SK-N-SH treated with all-trans-retinoic acid at 6 μM for 48 hours (cell line): ENCODE measurements at regions not wholly inside any gene's neighbourhood (a gene's known extent, or its start where the extent isn't known, plus 50 kb on each side); places are given as distances from the start of the nearest gene placed in this dataset.

Experiments
- ATAC-seq: fragments of 200-7000 bp; cut with Tn5 transposase; 3 replicates; pipeline ENCODE4 v1.9.1; 2020; ENCODE audit warnings: mild to moderate bottlenecking, moderate library complexity
- ARNTL ChIP-seq: fragments of 450-650 bp; formaldehyde crosslinking; IDR thresholded peaks from 2 replicates; pipeline ENCODE4 v1.5.0; 2020; ENCODE audit warnings: low read depth, mild to moderate bottlenecking, moderate library complexity, borderline replicate concordance
- BACH2 ChIP-seq: fragments of 250-450 bp; sonication (Bioruptor Pico); IDR thresholded peaks from 2 replicates; pipeline ENCODE4 v1.9.0; 2021; ENCODE audit warnings: mild to moderate bottlenecking, borderline replicate concordance
- CSDC2 ChIP-seq: fragments of 250-450 bp; sonication (Bioruptor Pico); IDR thresholded peaks from 2 replicates; pipeline ENCODE4 v1.5.0; 2020; ENCODE audit warnings: mild to moderate bottlenecking, moderate library complexity
- CSRNP3 ChIP-seq: fragments of 250-450 bp; sonication (Bioruptor Pico); IDR thresholded peaks from 2 replicates; pipeline ENCODE4 v1.5.1; 2021; ENCODE audit warnings: mild to moderate bottlenecking, moderate library complexity
- ESRRG ChIP-seq: fragments of 250-450 bp; sonication (Bioruptor Pico); IDR thresholded peaks from 2 replicates; pipeline ENCODE4 v1.6.1; 2021; ENCODE audit warnings: mild to moderate bottlenecking
- GLIS3 ChIP-seq: fragments of 250-450 bp; sonication (Bioruptor Pico); IDR thresholded peaks from 2 replicates; pipeline ENCODE4 v1.5.0; 2020; ENCODE audit warnings: mild to moderate bottlenecking, moderate library complexity
- ISL1 ChIP-seq: fragments of 250-450 bp; sonication (Bioruptor Pico); IDR thresholded peaks from 2 replicates; pipeline ENCODE4 v2.1.2; 2022; ENCODE audit warnings: mild to moderate bottlenecking, moderate library complexity
- OSR1 ChIP-seq: fragments of 250-450 bp; sonication (Bioruptor Pico); IDR thresholded peaks from 2 replicates; pipeline ENCODE4 v1.8.0; 2022; ENCODE audit warnings: moderate library complexity, mild to moderate bottlenecking, inconsistent platforms
- PATZ1 ChIP-seq: fragments of 250-450 bp; sonication (Bioruptor Pico); IDR thresholded peaks from 2 replicates; pipeline ENCODE4 v1.8.0; 2020; ENCODE audit warnings: mild to moderate bottlenecking, moderate library complexity, borderline replicate concordance
- POU6F1 ChIP-seq: fragments of 250-450 bp; sonication (Bioruptor Pico); IDR thresholded peaks from 2 replicates; pipeline ENCODE4 v1.8.0; 2021; ENCODE audit warnings: low read depth, mild to moderate bottlenecking, moderate library complexity, borderline replicate concordance
- PPARA ChIP-seq: fragments of 250-450 bp; sonication (Bioruptor Pico); IDR thresholded peaks from 2 replicates; pipeline ENCODE4 v1.5.0; 2020; ENCODE audit warnings: mild to moderate bottlenecking, borderline replicate concordance
- RARB ChIP-seq: fragments of 250-450 bp; sonication (Bioruptor Pico); IDR thresholded peaks from 2 replicates; pipeline ENCODE4 v1.8.0; 2021; ENCODE audit warnings: mild to moderate bottlenecking, moderate library complexity
- SNAI2 ChIP-seq: fragments of 250-450 bp; sonication (Bioruptor Pico); IDR thresholded peaks from 2 replicates; pipeline ENCODE4 v1.5.0; 2020; ENCODE audit warnings: mild to moderate bottlenecking, moderate library complexity
- TCF4 ChIP-seq: fragments of 250-450 bp; sonication (Bioruptor Pico); IDR thresholded peaks from 2 replicates; pipeline ENCODE4 v1.8.0; 2021; ENCODE audit warnings: mild to moderate bottlenecking, moderate library complexity, borderline replicate concordance
- TOX ChIP-seq: fragments of 250-450 bp; sonication (Bioruptor Pico); IDR thresholded peaks from 2 replicates; pipeline ENCODE4 v1.8.0; 2021; ENCODE audit warnings: mild to moderate bottlenecking, moderate library complexity, borderline replicate concordance
- TSHZ2 ChIP-seq: fragments of 250-450 bp; sonication (Bioruptor Pico); IDR thresholded peaks from 2 replicates; pipeline ENCODE4 v1.5.0; 2020; ENCODE audit warnings: mild to moderate bottlenecking, moderate library complexity
- ZC3H10 ChIP-seq: fragments of 250-450 bp; sonication (Bioruptor Pico); IDR thresholded peaks from 2 replicates; pipeline ENCODE4 v1.5.1; 2021; ENCODE audit warnings: mild to moderate bottlenecking, moderate library complexity
- ZFP3 ChIP-seq: fragments of 250-450 bp; sonication (Bioruptor Pico); IDR thresholded peaks from 2 replicates; pipeline ENCODE4 v1.5.0; 2020; ENCODE audit warnings: mild to moderate bottlenecking, moderate library complexity
- ZFP30 ChIP-seq: fragments of 450-650 bp; formaldehyde crosslinking; IDR thresholded peaks from 2 replicates; pipeline ENCODE4 v1.5.0; 2022; ENCODE audit warnings: mild to moderate bottlenecking, moderate library complexity
- ZNF565 ChIP-seq: fragments of 450-650 bp; formaldehyde crosslinking; conservative IDR thresholded peaks from 2 replicates; pipeline ENCODE4 v1.5.0; 2020; ENCODE audit warnings: low read depth, mild to moderate bottlenecking, moderate library complexity
- ZNF70 ChIP-seq: fragments of 450-650 bp; formaldehyde crosslinking; IDR thresholded peaks from 2 replicates; pipeline ENCODE4 v1.5.0; 2020; ENCODE audit warnings: mild to moderate bottlenecking, moderate library complexity
- ZNF8 ChIP-seq: fragments of 450-650 bp; formaldehyde crosslinking; IDR thresholded peaks from 2 replicates; pipeline ENCODE4 v1.5.0; 2020; ENCODE audit warnings: mild to moderate bottlenecking, moderate library complexity
- TF ChIP-seq, protein P1 (sequence below): fragments of 250-450 bp; sonication (Bioruptor Pico); IDR thresholded peaks from 2 replicates; pipeline ENCODE4 v1.5.1; 2020; ENCODE audit warnings: low read depth, mild to moderate bottlenecking, moderate library complexity

GRCh38 chr2:65652066-65652465 is 219.7 kb upstream of the SPRED2 start:
- TF ChIP-seq CSRNP3, result no peak
- TF ChIP-seq POU6F1, result no peak
- TF ChIP-seq TCF4, result no peak
- no peak for TF ChIP-seq PPARA (CRISPR knock-in tag)
- no peak for TF ChIP-seq CSDC2 (CRISPR knock-in tag)
- TF ChIP-seq TOX (CRISPR knock-in tag), result no peak
- TF ChIP-seq ZFP30, result no peak
- no peak for TF ChIP-seq RARB (CRISPR knock-in tag)
- no peak for TF ChIP-seq BACH2 (CRISPR knock-in tag)
- no peak for ATAC-seq

DNA sequence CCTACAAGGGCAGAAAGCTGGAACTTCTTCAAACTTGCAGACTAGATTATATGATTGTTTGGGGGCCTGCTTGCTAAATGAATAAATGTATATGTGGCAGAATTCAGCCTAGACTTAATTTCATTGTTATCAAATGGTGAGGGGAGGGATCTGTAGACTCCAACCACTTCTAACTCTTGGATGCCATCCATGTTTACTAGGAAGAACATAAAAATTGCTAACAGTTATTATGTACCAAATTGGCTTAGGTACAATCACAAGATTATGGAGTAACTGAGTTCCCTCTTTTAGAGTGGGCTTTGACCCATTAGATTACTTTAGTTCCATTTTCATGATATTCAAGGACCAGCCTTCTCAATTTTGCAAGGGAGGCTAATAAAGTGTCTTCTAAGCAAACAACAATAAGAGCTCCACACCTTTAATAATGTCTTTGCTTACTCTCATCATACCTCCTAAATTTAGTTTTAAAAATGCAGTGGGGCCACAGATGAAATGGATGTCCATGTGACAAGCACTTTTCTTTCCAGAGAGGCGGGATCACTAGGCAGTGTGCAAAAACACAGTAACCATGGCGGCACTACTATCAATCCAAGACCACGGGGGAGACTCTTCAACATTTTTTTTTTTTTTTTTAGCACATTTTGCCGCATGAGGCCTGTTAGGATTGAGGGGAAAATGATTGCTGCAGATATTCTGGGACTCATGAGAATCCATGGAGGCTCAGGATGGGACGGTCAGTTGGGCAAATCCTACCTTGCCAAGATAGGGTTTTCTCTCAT is 217.6 kb upstream of the SPRED2 start:
- ATAC-seq, result no peak
- TF ChIP-seq ISL1 (CRISPR knock-in tag) (no peak), ZNF70 (CRISPR knock-in tag) (no peak), PPARA (CRISPR knock-in tag) (no peak), PATZ1 (CRISPR knock-in tag) (no peak), ZC3H10 (CRISPR knock-in tag) (no peak), ZFP3 (no peak), POU6F1 (no peak), GLIS3 (CRISPR knock-in tag) (no peak), SNAI2 (CRISPR knock-in tag) (no peak)
- TF ChIP-seq, protein P1, sequence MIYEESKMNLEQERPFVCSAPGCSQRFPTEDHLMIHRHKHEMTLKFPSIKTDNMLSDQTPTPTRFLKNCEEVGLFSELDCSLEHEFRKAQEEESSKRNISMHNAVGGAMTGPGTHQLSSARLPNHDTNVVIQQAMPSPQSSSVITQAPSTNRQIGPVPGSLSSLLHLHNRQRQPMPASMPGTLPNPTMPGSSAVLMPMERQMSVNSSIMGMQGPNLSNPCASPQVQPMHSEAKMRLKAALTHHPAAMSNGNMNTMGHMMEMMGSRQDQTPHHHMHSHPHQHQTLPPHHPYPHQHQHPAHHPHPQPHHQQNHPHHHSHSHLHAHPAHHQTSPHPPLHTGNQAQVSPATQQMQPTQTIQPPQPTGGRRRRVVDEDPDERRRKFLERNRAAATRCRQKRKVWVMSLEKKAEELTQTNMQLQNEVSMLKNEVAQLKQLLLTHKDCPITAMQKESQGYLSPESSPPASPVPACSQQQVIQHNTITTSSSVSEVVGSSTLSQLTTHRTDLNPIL, result no peak

DNA sequence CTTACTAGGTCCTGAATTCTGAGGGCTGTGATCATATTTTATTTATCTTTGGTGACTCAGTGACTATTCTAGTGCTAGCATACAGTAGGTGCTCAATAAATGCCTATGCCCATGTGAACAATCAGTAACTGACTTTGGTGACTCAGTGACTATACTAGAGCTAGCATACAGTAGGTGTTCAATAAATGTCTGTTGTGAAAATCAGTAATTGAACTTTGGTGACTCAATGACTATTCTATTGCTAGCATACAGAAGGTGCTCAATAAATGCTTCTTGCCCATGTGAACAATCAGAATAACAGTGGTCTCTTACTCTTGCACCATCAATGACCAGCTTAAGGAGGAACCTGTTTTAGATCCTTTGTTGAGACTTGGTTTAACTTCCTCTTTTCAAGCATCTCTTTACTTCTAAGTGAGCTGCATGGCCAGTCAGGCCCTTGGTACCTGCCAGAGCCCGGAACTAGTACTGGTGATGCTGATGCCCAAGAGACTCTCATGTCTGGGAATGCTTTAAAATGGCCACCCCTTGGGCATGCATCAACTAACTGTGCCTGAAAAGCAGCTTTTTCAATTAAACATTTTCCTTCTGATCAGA is 214.9 kb upstream of the SPRED2 start:
- no peak for ATAC-seq
- TF ChIP-seq ZNF8 (CRISPR knock-in tag), result no peak
- no peak for TF ChIP-seq ZNF565 (CRISPR knock-in tag)
- no peak for TF ChIP-seq OSR1 (CRISPR knock-in tag)
- no peak for TF ChIP-seq CSRNP3
- TF ChIP-seq ESRRG (CRISPR knock-in tag), result no peak
- TF ChIP-seq TSHZ2, result no peak
- TF ChIP-seq ZFP3, result no peak
- no peak for TF ChIP-seq GLIS3 (CRISPR knock-in tag)
- no peak for TF ChIP-seq TOX (CRISPR knock-in tag)
- no peak for TF ChIP-seq BACH2 (CRISPR knock-in tag)
- TF ChIP-seq ARNTL (CRISPR knock-in tag), result no peak
- no peak for TF ChIP-seq TCF4
- TF ChIP-seq SNAI2 (CRISPR knock-in tag), result no peak
- no peak for TF ChIP-seq ZFP30
- TF ChIP-seq ZC3H10 (CRISPR knock-in tag), result no peak
- no peak for TF ChIP-seq PPARA (CRISPR knock-in tag)
- TF ChIP-seq ZNF70 (CRISPR knock-in tag), result no peak
- no peak for TF ChIP-seq ISL1 (CRISPR knock-in tag)
- TF ChIP-seq CSDC2 (CRISPR knock-in tag), result no peak
